HCT116 (cell line): ENCODE measurements at regions not wholly inside any gene's neighbourhood (a gene's known extent, or its start where the extent isn't known, plus 50 kb on each side); places are given as distances from the start of the nearest gene placed in this dataset.

Experiments
- ATAC-seq: fragments of 200-7000 bp; cut with Tn5 transposase; 2 replicates; pipeline ENCODE4 v1.9.1; 2020; ENCODE audit warnings: mild to moderate bottlenecking, moderate library complexity
- BruUV-seq: library from RNA; stranded (reverse); fragments of 400-500 nt; replicated peaks from 2 replicates; lab custom pipeline; 2021; lab: Mats Ljungman, UMichigan
- CTCF ChIA-PET: fragments of 300-600 bp; sonication (Branson Sonifier 250); formaldehyde crosslinking; loops from one replicate; lab custom pipeline; 2021; ENCODE audit warnings: antibody characterized with exemption; lab: Charles Lee
- POLR2A ChIA-PET: fragments of 300-600, 350-600 bp; sonication (Branson Sonifier 250); formaldehyde crosslinking; loops from one replicate; lab custom pipeline; 2021; ENCODE audit warnings: antibody characterized with exemption; lab: Charles Lee
- RAD21 ChIA-PET, 2 experiments: fragments of 300-600 bp; sonication (Branson Sonifier 250); formaldehyde crosslinking; loops; one replicate each; lab custom pipeline; 2023; ENCODE audit warnings: low total read pairs in 2 of 2; ENCODE audit not compliant: uncharacterized antibody in 2 of 2, unreplicated experiment in 2 of 2, low non-redundant PET in 1 of 2; lab: Charles Lee
- DNase-seq: peaks from one replicate; pipeline ENCODE4 v3.0.0-alpha.2; 2010; ENCODE audit warnings: low read depth, low spot score
- H2AFZ ChIP-seq: fragments of 200-600 bp; shearing (Covaris generic), sonication (generic); 2 replicates; pipeline ENCODE4 v1.6.1; 2017; ENCODE audit warnings: low read depth, mixed run types, mixed read lengths, antibody characterized with exemption, low read length; ENCODE audit not compliant: poor library complexity, severe bottlenecking
- H3K27ac ChIP-seq: 2 replicates; pipeline ENCODE4 v1.5.1; 2012; ENCODE audit warnings: low read depth, low read length
- H3K27me3 ChIP-seq: fragments of 200-600 bp; sonication (generic); 2 replicates; pipeline ENCODE4 v1.6.1; 2016; ENCODE audit warnings: mixed run types, low read length, mixed read lengths; ENCODE audit not compliant: insufficient read depth
- H3K36me3 ChIP-seq, 2 experiments: fragments of 200-500 bp in 1 of 2; fragments of 200-600 bp in 1 of 2; sonication (Bioruptor generic) in 1 of 2; sonication (generic) in 1 of 2; 2 replicates each; pipeline versions ENCODE4 v1.5.1 to v1.6.1; 2014 to 2016; ENCODE audit warnings: low read length in 2 of 2, inconsistent platforms in 1 of 2, mixed read lengths in 1 of 2, mixed run types in 1 of 2; ENCODE audit not compliant: insufficient read depth in 2 of 2, control insufficient read depth in 1 of 2
- H3K4me1 ChIP-seq, 2 experiments: fragments of 200-600 bp in 1 of 2; sonication (generic) in 1 of 2; 2 replicates each; pipeline versions ENCODE4 v1.5.1 to v1.6.1; 2012 to 2017; ENCODE audit warnings: low read length in 2 of 2, inconsistent platforms in 1 of 2, mild to moderate bottlenecking in 1 of 2, mixed read lengths in 1 of 2, mixed run types in 1 of 2, moderate library complexity in 1 of 2; ENCODE audit not compliant: insufficient read depth in 2 of 2, control insufficient read depth in 1 of 2
- H3K4me2 ChIP-seq: fragments of 200-600 bp; sonication (generic); 2 replicates; pipeline ENCODE4 v1.6.1; 2017; ENCODE audit warnings: mixed run types, low read length, mixed read lengths
- H3K4me3 ChIP-seq, 2 experiments: fragments of 200-600 bp in 1 of 2; sonication (generic) in 1 of 2; replicated peaks in 1 of 2; 2 replicates each; pipeline ENCODE4 v1.5.1; 2011 to 2016; ENCODE audit warnings: low read length in 2 of 2, control low read depth in 1 of 2, low read depth in 1 of 2, mild to moderate bottlenecking in 1 of 2, mixed read lengths in 1 of 2, mixed run types in 1 of 2
- H3K79me2 ChIP-seq: fragments of 200-600 bp; sonication (generic); 2 replicates; pipeline ENCODE4 v1.6.1; 2017; ENCODE audit warnings: mild to moderate bottlenecking, mixed run types, low read length, moderate library complexity, mixed read lengths; ENCODE audit not compliant: insufficient read depth
- H3K9ac ChIP-seq: fragments of 200-600 bp; sonication (generic); 2 replicates; pipeline ENCODE4 v1.6.1; 2016; ENCODE audit warnings: low read length, mixed read lengths
- H3K9me2 ChIP-seq: fragments of 200-600 bp; sonication (generic), shearing (Covaris generic); 2 replicates; pipeline ENCODE4 v1.6.1; 2017; ENCODE audit warnings: mixed run types, mild to moderate bottlenecking, moderate library complexity; ENCODE audit not compliant: insufficient read depth
- H3K9me3 ChIP-seq, 2 experiments: fragments of 200-500 bp in 1 of 2; fragments of 200-600 bp in 1 of 2; sonication (Bioruptor generic) in 1 of 2; sonication (generic) in 1 of 2; 2 replicates each; pipeline ENCODE4 v1.6.1; 2014 to 2017; ENCODE audit warnings: low read length in 2 of 2, mixed read lengths in 2 of 2, inconsistent platforms in 1 of 2, low read depth in 1 of 2, mild to moderate bottlenecking in 1 of 2, mixed run types in 1 of 2, moderate library complexity in 1 of 2; ENCODE audit not compliant: control insufficient read depth in 1 of 2, insufficient read depth in 1 of 2
- H4K20me1 ChIP-seq: fragments of 200-600 bp; sonication (generic), shearing (Covaris generic); 2 replicates; pipeline ENCODE4 v1.6.1; 2017; ENCODE audit warnings: mixed run types, mild to moderate bottlenecking, moderate library complexity; ENCODE audit not compliant: insufficient read depth
- CEBPB ChIP-seq: IDR thresholded peaks from 2 replicates; pipeline ENCODE4 v1.6.1; 2012; ENCODE audit warnings: low read depth
- EGR1 ChIP-seq: IDR thresholded peaks from 2 replicates; pipeline ENCODE4 v1.6.1; 2012; ENCODE audit warnings: low read depth
- EZH2 ChIP-seq: fragments of 200-600 bp; sonication (generic); IDR thresholded peaks from 2 replicates; pipeline ENCODE4 v1.6.1; 2017; ENCODE audit warnings: antibody characterized with exemption, mixed run types
- POLR2AphosphoS5 ChIP-seq: IDR thresholded peaks from 2 replicates; pipeline ENCODE4 v1.6.1; 2011; ENCODE audit warnings: mild to moderate bottlenecking, low read depth, low read length, moderate library complexity
- SP1 ChIP-seq: IDR thresholded peaks from 2 replicates; pipeline ENCODE4 v1.6.1; 2012; ENCODE audit warnings: low read depth
- YY1 ChIP-seq: IDR thresholded peaks from 2 replicates; pipeline ENCODE4 v1.6.1; 2011; ENCODE audit warnings: low read length, low read depth, moderate library complexity, mild to moderate bottlenecking; ENCODE audit not compliant: insufficient replicate concordance; ENCODE audit errors: extremely low read depth
- ZFX ChIP-seq: fragments of 450-650 bp; IDR thresholded peaks from 2 replicates; pipeline ENCODE4 v1.6.1; 2017
- intact Hi-C: fragments of 100-400 bp; cut with micrococcal nuclease; formaldehyde crosslinking; loops from 2 replicates; pipeline ENCODE4 v1.10.0; 2022
- TF ChIP-seq, protein P1 (sequence below), 3 experiments: fragments of 200-600 bp in 1 of 3; sonication (generic) in 1 of 3; IDR thresholded peaks in 2 of 3; conservative IDR thresholded peaks in 1 of 3; 2 replicates each; pipeline ENCODE4 v1.5.1; 2012 to 2017; ENCODE audit warnings: low read depth in 2 of 3, low read length in 2 of 3, antibody characterized with exemption in 1 of 3, borderline replicate concordance in 1 of 3, control low read depth in 1 of 3, mild to moderate bottlenecking in 1 of 3, mixed read lengths in 1 of 3, mixed run types in 1 of 3, moderate library complexity in 1 of 3; ENCODE audit not compliant: insufficient read depth in 1 of 3
- TF ChIP-seq, protein P2 (sequence below): IDR thresholded peaks from 2 replicates; pipeline ENCODE4 v1.6.1; 2011; ENCODE audit warnings: mild to moderate bottlenecking, low read length, moderate library complexity; ENCODE audit not compliant: insufficient replicate concordance; ENCODE audit errors: extremely low read depth
- TF ChIP-seq, protein P3 (sequence below): IDR thresholded peaks from 2 replicates; pipeline ENCODE4 v1.6.1; 2012

DNA sequence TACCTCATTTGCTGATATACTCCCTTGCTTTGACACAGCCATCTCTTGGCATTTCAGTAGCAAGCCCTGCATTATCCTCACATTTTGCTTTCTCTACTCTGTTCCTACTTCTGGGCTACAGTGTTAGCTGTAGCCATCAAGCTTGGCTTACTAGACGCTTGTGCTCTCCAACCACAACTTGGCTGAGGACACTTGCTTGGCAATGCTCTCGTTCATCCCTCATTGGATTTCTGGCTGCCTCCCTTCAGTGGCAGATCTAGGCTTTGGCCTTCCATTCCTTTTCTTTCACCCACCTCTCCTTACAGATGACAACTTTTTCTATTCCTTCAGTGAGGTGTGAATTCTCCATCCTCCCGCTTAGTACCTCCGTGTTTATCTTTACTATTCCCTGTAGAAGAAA is 428.7 kb upstream of the LRRC7 start:
- Histone ChIP-seq H3K27ac (no peak overlapping the region), H3K4me3 (no peak overlapping the region), H3K9me2 (no peaks in the 10 kb centered on the region), H3K36me3 (no peaks in the 10 kb centered on the region), H2AFZ (no peak overlapping the region), H3K9me3 (no peaks in the 10 kb centered on the region), H3K4me2 (no peak overlapping the region), H4K20me1 (no peaks in the 10 kb centered on the region), H3K4me1 (no peaks in the 10 kb centered on the region), H3K79me2 (no peaks in the 10 kb centered on the region), H3K27me3 (no peaks in the 10 kb centered on the region), H3K9ac (no peak overlapping the region)
- intact Hi-C loops: no loop called here
- BruUV-seq: no TSS peak
- ATAC-seq (no peak), DNase-seq (no peak)
- TF ChIP-seq, protein P1, sequence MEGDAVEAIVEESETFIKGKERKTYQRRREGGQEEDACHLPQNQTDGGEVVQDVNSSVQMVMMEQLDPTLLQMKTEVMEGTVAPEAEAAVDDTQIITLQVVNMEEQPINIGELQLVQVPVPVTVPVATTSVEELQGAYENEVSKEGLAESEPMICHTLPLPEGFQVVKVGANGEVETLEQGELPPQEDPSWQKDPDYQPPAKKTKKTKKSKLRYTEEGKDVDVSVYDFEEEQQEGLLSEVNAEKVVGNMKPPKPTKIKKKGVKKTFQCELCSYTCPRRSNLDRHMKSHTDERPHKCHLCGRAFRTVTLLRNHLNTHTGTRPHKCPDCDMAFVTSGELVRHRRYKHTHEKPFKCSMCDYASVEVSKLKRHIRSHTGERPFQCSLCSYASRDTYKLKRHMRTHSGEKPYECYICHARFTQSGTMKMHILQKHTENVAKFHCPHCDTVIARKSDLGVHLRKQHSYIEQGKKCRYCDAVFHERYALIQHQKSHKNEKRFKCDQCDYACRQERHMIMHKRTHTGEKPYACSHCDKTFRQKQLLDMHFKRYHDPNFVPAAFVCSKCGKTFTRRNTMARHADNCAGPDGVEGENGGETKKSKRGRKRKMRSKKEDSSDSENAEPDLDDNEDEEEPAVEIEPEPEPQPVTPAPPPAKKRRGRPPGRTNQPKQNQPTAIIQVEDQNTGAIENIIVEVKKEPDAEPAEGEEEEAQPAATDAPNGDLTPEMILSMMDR (IDR thresholded peaks at IDR 0.05 in 2 of 3, conservative IDR thresholded peaks at IDR 0.05 in 1 of 3; ENCODE audit: borderline replicate concordance in 1 of 3, insufficient read depth in 1 of 3, low read depth in 2 of 3, low read length in 2 of 3): no peak
- TF ChIP-seq, protein P2, sequence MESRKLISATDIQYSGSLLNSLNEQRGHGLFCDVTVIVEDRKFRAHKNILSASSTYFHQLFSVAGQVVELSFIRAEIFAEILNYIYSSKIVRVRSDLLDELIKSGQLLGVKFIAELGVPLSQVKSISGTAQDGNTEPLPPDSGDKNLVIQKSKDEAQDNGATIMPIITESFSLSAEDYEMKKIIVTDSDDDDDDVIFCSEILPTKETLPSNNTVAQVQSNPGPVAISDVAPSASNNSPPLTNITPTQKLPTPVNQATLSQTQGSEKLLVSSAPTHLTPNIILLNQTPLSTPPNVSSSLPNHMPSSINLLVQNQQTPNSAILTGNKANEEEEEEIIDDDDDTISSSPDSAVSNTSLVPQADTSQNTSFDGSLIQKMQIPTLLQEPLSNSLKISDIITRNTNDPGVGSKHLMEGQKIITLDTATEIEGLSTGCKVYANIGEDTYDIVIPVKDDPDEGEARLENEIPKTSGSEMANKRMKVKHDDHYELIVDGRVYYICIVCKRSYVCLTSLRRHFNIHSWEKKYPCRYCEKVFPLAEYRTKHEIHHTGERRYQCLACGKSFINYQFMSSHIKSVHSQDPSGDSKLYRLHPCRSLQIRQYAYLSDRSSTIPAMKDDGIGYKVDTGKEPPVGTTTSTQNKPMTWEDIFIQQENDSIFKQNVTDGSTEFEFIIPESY: no peak
- TF ChIP-seq ZFX (no peak), EGR1 (no peak), EZH2 (no peak)
- RAD21 ChIA-PET: no interaction called here
- CTCF ChIA-PET: no interaction called here
- POLR2A ChIA-PET: no interaction called here

DNA sequence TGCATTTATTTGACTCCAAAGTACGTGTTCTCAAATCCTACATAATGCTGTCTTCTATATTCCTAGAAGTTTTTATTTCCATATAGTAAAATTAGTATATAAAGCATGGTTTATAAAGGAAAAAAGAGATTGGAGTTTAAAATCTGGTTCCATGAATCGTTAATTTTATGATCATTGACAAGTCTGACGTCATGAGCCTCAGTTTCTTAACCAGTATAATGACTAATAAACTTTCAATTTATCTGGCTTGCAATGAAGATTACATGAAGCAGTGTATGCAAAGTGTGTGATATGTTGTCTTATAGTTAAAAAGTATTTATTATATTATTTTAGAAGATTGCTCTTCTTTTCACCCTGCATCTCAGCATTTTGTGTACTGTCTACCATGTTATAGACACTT is 421.4 kb upstream of the LRRC7 start:
- no peak overlapping the region for H3K4me3 ChIP-seq
- ATAC-seq (no peak), DNase-seq (no peak)
- no peaks in the 10 kb centered on the region for H3K9me3 ChIP-seq
- H3K79me2 ChIP-seq: no peaks in the 10 kb centered on the region
- H3K9me2 ChIP-seq: no peaks in the 10 kb centered on the region
- no peak overlapping the region for H3K27ac ChIP-seq
- H3K9ac ChIP-seq: no peak overlapping the region
- no peaks in the 10 kb centered on the region; the same call in 1 of the 2 replicates for H3K27me3 ChIP-seq
- no peak overlapping the region for H2AFZ ChIP-seq
- intact Hi-C loops: no loop called here
- H4K20me1 ChIP-seq: no peaks in the 10 kb centered on the region
- H3K4me2 ChIP-seq: no peak overlapping the region
- BruUV-seq: no TSS peak
- no peak for TF ChIP-seq EGR1
- TF ChIP-seq SP1: no peak
- no peak for TF ChIP-seq CEBPB
- no peak for TF ChIP-seq POLR2AphosphoS5
- no peak for TF ChIP-seq YY1
- TF ChIP-seq, protein P3, sequence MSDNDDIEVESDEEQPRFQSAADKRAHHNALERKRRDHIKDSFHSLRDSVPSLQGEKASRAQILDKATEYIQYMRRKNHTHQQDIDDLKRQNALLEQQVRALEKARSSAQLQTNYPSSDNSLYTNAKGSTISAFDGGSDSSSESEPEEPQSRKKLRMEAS: no peak
- TF ChIP-seq, protein P2: no peak
- TF ChIP-seq, all 23 proteins: peak for 0
- ChIA-PET POLR2A (no interaction called here), CTCF (no interaction called here), RAD21 (no interaction called here)
- no peaks in the 10 kb centered on the region for H3K4me1 ChIP-seq
- H3K36me3 ChIP-seq: no peaks in the 10 kb centered on the region
